ENCODE measurements at regions not wholly inside any gene's neighbourhood (a gene's known extent, or its start where the extent isn't known, plus 50 kb on each side); places are given as distances from the start of the nearest gene placed in this dataset.

DNA sequence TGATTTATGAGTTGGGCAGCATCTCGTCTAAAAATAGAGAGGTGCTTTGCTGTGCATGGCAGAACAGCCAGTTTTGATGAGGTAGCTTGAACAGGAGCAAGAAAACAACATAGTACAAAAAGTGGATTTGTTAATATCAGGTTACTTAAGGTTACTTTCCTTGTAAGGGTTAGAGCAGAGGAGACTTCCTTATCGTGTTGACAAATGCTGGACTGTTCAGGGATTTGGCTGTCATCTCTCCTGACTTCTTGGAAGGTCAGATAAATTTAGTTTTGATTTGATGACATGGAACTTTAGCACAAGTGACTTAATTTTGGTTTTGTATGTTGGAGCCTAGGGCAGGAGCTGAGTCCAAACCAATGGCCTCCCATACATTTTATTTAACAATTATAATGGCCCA lies 163.9 kb upstream of the ELAC2 start:
- TF ChIP-seq, protein P1, sequence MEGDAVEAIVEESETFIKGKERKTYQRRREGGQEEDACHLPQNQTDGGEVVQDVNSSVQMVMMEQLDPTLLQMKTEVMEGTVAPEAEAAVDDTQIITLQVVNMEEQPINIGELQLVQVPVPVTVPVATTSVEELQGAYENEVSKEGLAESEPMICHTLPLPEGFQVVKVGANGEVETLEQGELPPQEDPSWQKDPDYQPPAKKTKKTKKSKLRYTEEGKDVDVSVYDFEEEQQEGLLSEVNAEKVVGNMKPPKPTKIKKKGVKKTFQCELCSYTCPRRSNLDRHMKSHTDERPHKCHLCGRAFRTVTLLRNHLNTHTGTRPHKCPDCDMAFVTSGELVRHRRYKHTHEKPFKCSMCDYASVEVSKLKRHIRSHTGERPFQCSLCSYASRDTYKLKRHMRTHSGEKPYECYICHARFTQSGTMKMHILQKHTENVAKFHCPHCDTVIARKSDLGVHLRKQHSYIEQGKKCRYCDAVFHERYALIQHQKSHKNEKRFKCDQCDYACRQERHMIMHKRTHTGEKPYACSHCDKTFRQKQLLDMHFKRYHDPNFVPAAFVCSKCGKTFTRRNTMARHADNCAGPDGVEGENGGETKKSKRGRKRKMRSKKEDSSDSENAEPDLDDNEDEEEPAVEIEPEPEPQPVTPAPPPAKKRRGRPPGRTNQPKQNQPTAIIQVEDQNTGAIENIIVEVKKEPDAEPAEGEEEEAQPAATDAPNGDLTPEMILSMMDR (IDR thresholded peaks at IDR 0.05; ENCODE audit: control insufficient read depth, extremely low read depth, insufficient read depth), result no peak
- no peak overlapping the region for H3K4me3 ChIP-seq (ENCODE audit: low read depth, low read length)
- DNase-seq (ENCODE audit: low read depth), result peak; percentile 50

DNA sequence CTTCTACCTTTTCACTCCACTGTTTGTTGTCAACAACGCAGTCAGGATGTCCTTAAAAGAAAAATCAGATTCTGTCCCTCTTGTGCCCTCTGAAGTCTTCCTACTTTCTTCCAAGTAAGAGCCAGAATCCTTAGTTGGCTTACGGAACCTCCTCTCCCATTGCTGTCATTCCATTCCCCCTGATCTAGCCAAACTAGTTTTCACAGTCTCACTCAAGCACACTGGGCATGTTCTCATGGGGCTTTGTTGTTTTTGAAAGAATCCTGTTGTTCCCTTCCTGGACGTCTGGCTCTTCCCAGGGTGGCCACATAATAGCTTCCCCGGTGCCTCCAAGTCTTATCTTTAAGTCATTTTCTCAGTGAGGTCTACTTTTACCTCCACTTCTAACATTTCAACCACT lies 158.6 kb upstream of the ELAC2 start:
- no peak overlapping the region for H3K4me3 ChIP-seq (ENCODE audit: low read depth, low read length)
- no peak for DNase-seq (ENCODE audit: low read depth)
- TF ChIP-seq, protein P1 (IDR thresholded peaks at IDR 0.05; ENCODE audit: control insufficient read depth, extremely low read depth, insufficient read depth), result no peak

DNA sequence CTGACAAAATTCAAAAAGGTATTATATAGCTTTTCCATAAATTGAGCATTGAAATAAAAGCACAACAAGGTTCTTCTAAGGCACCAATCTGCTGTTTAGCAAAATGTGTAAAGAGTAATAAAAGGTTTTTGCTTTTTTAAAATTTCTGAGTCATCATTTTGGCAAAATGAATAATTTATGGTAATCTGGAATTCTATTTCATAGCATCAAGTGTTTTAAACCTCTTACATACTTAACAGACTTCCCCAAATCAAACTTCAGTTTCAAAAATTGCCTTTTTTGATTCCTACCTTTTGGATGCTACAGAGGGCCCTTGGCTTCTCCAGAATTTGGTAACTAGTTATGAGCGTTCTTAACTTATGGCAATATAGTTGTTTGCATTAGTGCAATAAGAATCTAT lies 154.0 kb upstream of the ELAC2 start:
- no peak for DNase-seq (ENCODE audit: low read depth)
- TF ChIP-seq, protein P1 (IDR thresholded peaks at IDR 0.05; ENCODE audit: control insufficient read depth, extremely low read depth, insufficient read depth), result no peak

DNA sequence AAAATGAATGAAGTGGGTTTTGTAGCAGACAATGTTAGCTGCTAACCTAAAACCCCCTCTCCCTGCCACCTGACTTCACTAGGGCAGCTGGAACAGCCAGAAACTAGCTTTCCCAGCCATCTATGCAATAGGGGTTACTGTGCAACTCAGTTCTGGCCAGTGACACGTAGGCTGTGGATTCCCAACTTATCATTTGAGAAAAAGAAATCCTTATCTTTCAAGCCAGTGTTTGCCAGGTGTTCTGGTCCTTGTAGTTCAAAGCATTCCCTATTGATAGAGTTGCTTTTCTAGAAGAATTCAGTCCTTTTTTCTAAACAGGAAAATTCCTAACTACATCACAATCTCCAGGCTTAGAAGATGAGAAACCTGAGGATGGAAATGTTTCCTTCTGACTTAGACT lies 144.5 kb upstream of the ELAC2 start:
- H3K4me3 ChIP-seq (ENCODE audit: low read depth, low read length), result no peak overlapping the region
- TF ChIP-seq, protein P1 (IDR thresholded peaks at IDR 0.05; ENCODE audit: control insufficient read depth, extremely low read depth, insufficient read depth), result no peak
- DNase-seq (ENCODE audit: low read depth), result no peak

More for the DNA sequence above, 154.0 kb upstream of the ELAC2 start:
- no peak overlapping the region for H3K4me3 ChIP-seq (ENCODE audit: low read depth, low read length)

DNA sequence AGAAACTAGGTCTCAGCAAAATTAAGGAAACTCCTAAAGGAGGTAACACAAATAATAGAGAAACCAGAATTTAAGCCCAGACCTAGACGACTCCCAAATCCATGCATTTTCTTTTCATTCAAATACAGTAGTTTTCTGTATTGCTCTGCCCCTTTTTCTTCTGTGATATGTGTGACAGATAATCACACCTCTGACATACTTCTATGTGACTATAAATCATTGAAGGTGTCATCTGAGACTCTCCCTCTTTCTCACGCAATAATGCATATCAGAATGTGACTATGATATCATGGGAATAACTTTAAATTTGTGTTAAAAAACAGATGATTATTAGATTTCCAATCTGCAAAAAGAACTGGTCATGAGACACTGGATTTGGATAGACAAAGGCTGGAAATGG lies 143.0 kb upstream of the ELAC2 start:
- DNase-seq (ENCODE audit: low read depth), result no peak
- H3K4me3 ChIP-seq (ENCODE audit: low read depth, low read length), result no peak overlapping the region
- TF ChIP-seq, protein P1 (IDR thresholded peaks at IDR 0.05; ENCODE audit: control insufficient read depth, extremely low read depth, insufficient read depth), result no peak

- no peak for DNase-seq (ENCODE audit: low read depth)
- H3K4me3 ChIP-seq (ENCODE audit: low read depth, low read length), result no peak overlapping the region
- TF ChIP-seq, protein P1 (IDR thresholded peaks at IDR 0.05; ENCODE audit: control insufficient read depth, extremely low read depth, insufficient read depth), result no peak
Observed at GRCh38 chr17:13160296-13160695, 142.5 kb upstream of the ELAC2 start.

- H3K4me3 ChIP-seq (ENCODE audit: low read depth, low read length), result no peak overlapping the region
- DNase-seq (ENCODE audit: low read depth), result no peak
- TF ChIP-seq, protein P1 (IDR thresholded peaks at IDR 0.05; ENCODE audit: control insufficient read depth, extremely low read depth, insufficient read depth), result no peak
Observed at GRCh38 chr17:13158494-13159240, 140.8 kb upstream of the ELAC2 start.
